ENCODE measurements at regions not wholly inside any gene's neighbourhood (a gene's known extent, or its start where the extent isn't known, plus 50 kb on each side); places are given as distances from the start of the nearest gene placed in this dataset.

DNA sequence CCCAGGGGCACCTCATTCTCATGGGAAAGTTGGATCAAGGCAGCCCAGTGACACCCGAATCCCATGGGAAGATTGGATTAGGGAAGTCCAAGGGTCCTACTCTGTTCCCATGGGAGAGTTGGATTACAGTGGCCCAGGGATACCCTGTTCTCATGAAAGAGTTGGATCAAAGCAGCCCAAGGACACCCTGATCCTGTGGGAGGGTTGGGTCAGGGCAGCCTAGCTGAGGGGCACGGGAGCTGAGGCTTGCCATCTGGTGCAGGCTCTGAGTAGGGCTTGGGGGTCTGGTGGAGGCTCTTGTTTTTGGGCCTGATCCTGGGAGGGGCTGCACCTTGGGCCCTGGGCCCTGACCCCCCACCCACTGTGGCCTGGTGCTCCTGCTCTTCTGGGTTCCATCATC lies 87.1 kb downstream of the ACKR3 start:
- Histone ChIP-seq H4K91ac (replicated peaks; ENCODE audit: insufficient read length, low read length) (no peak overlapping the region), H4K5ac (ENCODE audit: insufficient read length, low read depth, low read length) (no peak overlapping the region), H3K4me2 (ENCODE audit: insufficient read depth in 1 of 2, low read depth in 2 of 2, low read length in 2 of 2) (no peak overlapping the region), H3K9me3 (ENCODE audit: insufficient read depth in 2 of 2, low read depth in 1 of 2, low read length in 1 of 2) (no peaks in the 10 kb centered on the region), H2BK15ac (ENCODE audit: low read length) (no peak overlapping the region), H2BK5ac (ENCODE audit: low read depth, low read length) (no peak overlapping the region), H3K23me2 (ENCODE audit: low read depth, low read length) (no peaks in the 10 kb centered on the region), H2BK120ac (replicated peaks; ENCODE audit: low read depth, low read length) (no peak overlapping the region), H3K79me2 (ENCODE audit: control insufficient read depth in 1 of 2, insufficient read depth in 2 of 2, low read length in 2 of 2) (no peaks in the 10 kb centered on the region), H3K27ac (ENCODE audit: low read depth, low read length) (no peak overlapping the region), H2BK20ac (ENCODE audit: low read length) (no peak overlapping the region), H4K20me1 (replicated peaks in 1 of 2; ENCODE audit: control insufficient read depth in 1 of 2, insufficient read depth in 2 of 2, low read length in 2 of 2) (no peaks in the 10 kb centered on the region), H2AFZ (ENCODE audit: low read length) (no peak overlapping the region), H3K56ac (replicated peaks; ENCODE audit: insufficient read length, low read depth, low read length) (no peak overlapping the region), H4K8ac (ENCODE audit: extremely low read depth, insufficient read depth, low read length) (no peak overlapping the region), H3K36me3 (ENCODE audit: control insufficient read depth in 2 of 4, insufficient read depth in 4 of 4, low read length in 3 of 4) (no peaks in the 10 kb centered on the region), H3K4me3 (ENCODE audit: extremely low read depth in 1 of 4, insufficient read depth in 2 of 4, low read depth in 3 of 4, low read length in 4 of 4) (no peak overlapping the region), H3K9ac (replicated peaks in 1 of 4; ENCODE audit: extremely low read depth in 1 of 4, low read depth in 3 of 4, low read length in 3 of 4) (no peak overlapping the region), H2BK12ac (ENCODE audit: low read depth, low read length) (no peak overlapping the region), H3K18ac (ENCODE audit: extremely low read depth, low read length) (no peak overlapping the region), H2AK5ac (ENCODE audit: low read depth, low read length) (no peak overlapping the region), H3K14ac (ENCODE audit: insufficient read length) (no peak overlapping the region), H3K79me1 (ENCODE audit: low read depth, low read length) (no peaks in the 10 kb centered on the region), H3K23ac (ENCODE audit: insufficient read length) (no peak overlapping the region), H3K4me1 (replicated peaks in 1 of 4; ENCODE audit: control insufficient read depth in 3 of 4, insufficient read depth in 4 of 4, low read length in 3 of 4) (peaks cover 6 to 10% (median 8%) of the 10 kb centered on the region in 4 experiments; a peak in 6 of 7 replicates), H3K4ac (replicated peaks; ENCODE audit: insufficient read length, low read depth, low read length) (no peak overlapping the region), H3K27me3 (replicated peaks in 1 of 4; ENCODE audit: control insufficient read depth in 3 of 4, extremely low read depth in 1 of 4, insufficient read depth in 3 of 4, low read length in 3 of 4) (no peaks in the 10 kb centered on the region)
- WGBS, 2 experiments (ENCODE audit: extremely low coverage in 1 of 2, insufficient coverage in 1 of 2, insufficient read length in 1 of 2, insufficient replicate concordance in 2 of 2, low coverage in 1 of 2, low lambda C conversion rate in 2 of 2, missing lambda C conversion rate in 1 of 2): 96% methylated on average over 2 of the region's 2 CpGs; no CpG with 5 or more reads in 1 of the 2 experiments
- TF ChIP-seq CHD1 (IDR thresholded peaks at IDR 0.05; ENCODE audit: low read depth, low read length) (no peak), SAP30 (IDR thresholded peaks at IDR 0.05; ENCODE audit: insufficient read depth, insufficient replicate concordance, low read length) (no peak), BACH1 (IDR thresholded peaks at IDR 0.05; ENCODE audit: low read length) (no peak), EP300 (IDR thresholded peaks at IDR 0.05; ENCODE audit: borderline replicate concordance in 1 of 2, low read depth in 2 of 2, low read length in 2 of 2) (no peak), CEBPB (IDR thresholded peaks at IDR 0.05; ENCODE audit: low read depth, low read length) (no peak), POLR2AphosphoS5 (IDR thresholded peaks at IDR 0.05; ENCODE audit: low read depth, low read length) (no peak)
- FAIRE-seq (no peak), DNase-seq (ENCODE audit: low read depth in 1 of 2, low spot score in 2 of 2) (peak in 1 of 2 experiments; percentile 13)
- CTCF ChIA-PET (ENCODE audit: partially characterized antibody): no interaction called here
- POLR2A ChIA-PET (ENCODE audit: partially characterized antibody): no interaction called here

Data from H1 (cell line).